ENCODE measurements at regions not wholly inside any gene's neighbourhood (a gene's known extent, or its start where the extent isn't known, plus 50 kb on each side); places are given as distances from the start of the nearest gene placed in this dataset.

DNA sequence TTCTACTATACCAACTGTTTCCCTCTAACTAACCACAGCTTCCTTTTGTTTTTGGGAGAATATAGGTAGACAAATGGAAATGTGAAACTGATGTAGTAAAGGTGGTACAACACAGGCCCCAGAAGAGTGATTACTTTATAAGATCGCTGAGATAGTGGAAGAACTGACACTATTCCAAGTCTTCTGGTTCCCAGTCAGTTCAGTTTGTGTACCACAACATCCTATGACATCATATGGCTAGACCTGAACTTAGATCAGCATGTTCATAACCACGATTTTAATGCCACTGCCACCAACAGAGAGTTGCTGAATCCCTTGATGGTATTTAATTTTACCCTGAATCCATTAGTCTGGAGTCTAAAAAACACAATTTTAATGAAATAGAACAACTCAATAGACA lies 328.9 kb downstream of the GPD2 start:
- TF ChIP-seq, protein P1, sequence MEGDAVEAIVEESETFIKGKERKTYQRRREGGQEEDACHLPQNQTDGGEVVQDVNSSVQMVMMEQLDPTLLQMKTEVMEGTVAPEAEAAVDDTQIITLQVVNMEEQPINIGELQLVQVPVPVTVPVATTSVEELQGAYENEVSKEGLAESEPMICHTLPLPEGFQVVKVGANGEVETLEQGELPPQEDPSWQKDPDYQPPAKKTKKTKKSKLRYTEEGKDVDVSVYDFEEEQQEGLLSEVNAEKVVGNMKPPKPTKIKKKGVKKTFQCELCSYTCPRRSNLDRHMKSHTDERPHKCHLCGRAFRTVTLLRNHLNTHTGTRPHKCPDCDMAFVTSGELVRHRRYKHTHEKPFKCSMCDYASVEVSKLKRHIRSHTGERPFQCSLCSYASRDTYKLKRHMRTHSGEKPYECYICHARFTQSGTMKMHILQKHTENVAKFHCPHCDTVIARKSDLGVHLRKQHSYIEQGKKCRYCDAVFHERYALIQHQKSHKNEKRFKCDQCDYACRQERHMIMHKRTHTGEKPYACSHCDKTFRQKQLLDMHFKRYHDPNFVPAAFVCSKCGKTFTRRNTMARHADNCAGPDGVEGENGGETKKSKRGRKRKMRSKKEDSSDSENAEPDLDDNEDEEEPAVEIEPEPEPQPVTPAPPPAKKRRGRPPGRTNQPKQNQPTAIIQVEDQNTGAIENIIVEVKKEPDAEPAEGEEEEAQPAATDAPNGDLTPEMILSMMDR (IDR thresholded peaks at IDR 0.05): no peak
- TF ChIP-seq REST (IDR thresholded peaks at IDR 0.05; ENCODE audit: insufficient read depth in 1 of 2, low read depth in 2 of 2, low read length in 1 of 2) (no peak), POLR2AphosphoS5 (IDR thresholded peaks at IDR 0.05; ENCODE audit: low read depth, low read length) (no peak), SIN3A (IDR thresholded peaks at IDR 0.05; ENCODE audit: borderline replicate concordance, insufficient read depth, low read depth, low read length) (no peak)
